ENCODE measurements at regions not wholly inside any gene's neighbourhood (a gene's known extent, or its start where the extent isn't known, plus 50 kb on each side); places are given as distances from the start of the nearest gene placed in this dataset.

DNA sequence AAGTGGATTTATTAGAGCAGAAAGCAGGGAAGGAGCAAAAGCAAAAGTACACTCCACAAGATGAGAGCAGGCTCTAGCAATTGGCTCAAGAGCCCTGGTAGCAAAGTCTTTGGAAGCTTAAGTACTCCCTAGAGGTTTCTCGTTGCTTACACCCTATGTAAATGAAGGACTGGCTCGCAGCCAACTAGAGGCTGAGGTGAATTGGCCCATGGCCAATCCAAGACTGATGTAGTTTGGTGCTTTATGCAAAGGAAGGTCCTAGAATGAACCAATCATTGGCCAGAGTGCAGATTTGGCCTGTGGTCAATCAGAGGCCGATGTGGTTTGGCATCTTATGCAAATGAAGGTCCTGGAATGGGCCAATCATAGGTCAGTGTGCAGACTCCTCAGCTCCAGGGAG, 191.3 kb upstream of the ARID1B start:
- TF ChIP-seq, protein P1, sequence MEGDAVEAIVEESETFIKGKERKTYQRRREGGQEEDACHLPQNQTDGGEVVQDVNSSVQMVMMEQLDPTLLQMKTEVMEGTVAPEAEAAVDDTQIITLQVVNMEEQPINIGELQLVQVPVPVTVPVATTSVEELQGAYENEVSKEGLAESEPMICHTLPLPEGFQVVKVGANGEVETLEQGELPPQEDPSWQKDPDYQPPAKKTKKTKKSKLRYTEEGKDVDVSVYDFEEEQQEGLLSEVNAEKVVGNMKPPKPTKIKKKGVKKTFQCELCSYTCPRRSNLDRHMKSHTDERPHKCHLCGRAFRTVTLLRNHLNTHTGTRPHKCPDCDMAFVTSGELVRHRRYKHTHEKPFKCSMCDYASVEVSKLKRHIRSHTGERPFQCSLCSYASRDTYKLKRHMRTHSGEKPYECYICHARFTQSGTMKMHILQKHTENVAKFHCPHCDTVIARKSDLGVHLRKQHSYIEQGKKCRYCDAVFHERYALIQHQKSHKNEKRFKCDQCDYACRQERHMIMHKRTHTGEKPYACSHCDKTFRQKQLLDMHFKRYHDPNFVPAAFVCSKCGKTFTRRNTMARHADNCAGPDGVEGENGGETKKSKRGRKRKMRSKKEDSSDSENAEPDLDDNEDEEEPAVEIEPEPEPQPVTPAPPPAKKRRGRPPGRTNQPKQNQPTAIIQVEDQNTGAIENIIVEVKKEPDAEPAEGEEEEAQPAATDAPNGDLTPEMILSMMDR (IDR thresholded peaks at IDR 0.05): no peak
- TF ChIP-seq POLR2A (IDR thresholded peaks at IDR 0.05): no peak
